ES-I3 (cell line): ENCODE measurements at regions not wholly inside any gene's neighbourhood (a gene's known extent, or its start where the extent isn't known, plus 50 kb on each side); places are given as distances from the start of the nearest gene placed in this dataset.
"Not testable (repeated sequence)": the region's sequence is repeated elsewhere in the genome, so short reads cannot be mapped to it uniquely, and the experiment has no call there.

Source experiments
- H3K36me3 ChIP-seq: 2 replicates; pipeline ENCODE4 v1.6.1; 2013; ENCODE audit warnings: mild to moderate bottlenecking, low read length, control low read depth, moderate library complexity; ENCODE audit not compliant: insufficient read depth
- H3K4me1 ChIP-seq: 2 replicates; pipeline ENCODE4 v1.6.1; 2013; ENCODE audit warnings: mild to moderate bottlenecking, control low read depth, low read length; ENCODE audit not compliant: insufficient read depth
- H3K9ac ChIP-seq: 2 replicates; pipeline ENCODE4 v1.6.1; 2013; ENCODE audit warnings: low read depth, mild to moderate bottlenecking, low read length, moderate library complexity
- H3K9me3 ChIP-seq: 2 replicates; pipeline ENCODE4 v1.6.1; 2013; ENCODE audit warnings: mild to moderate bottlenecking, low read length, moderate library complexity; ENCODE audit not compliant: control insufficient read depth, insufficient read depth

DNA sequence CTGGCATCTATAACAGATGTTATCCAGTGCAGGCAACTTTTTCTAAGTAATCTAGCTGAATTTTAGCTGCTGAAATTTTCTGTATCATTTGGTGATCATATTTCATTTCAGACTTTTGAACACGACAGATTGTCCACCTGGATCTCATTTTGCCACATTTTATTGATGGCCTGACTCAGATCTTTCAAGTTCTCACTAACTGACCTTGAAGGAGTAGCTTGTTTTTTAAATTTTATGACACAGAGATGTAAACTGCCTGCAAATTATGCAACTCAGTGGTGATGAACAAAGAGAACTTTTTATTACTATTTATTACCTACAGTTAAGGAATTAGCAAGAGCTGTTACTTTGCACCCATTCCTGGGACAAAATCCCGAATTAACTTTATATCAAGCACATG, 366.4 kb downstream of the PAX1 start:
- H3K36me3 ChIP-seq, result no peaks in the 10 kb centered on the region
- 0 out of 2 replicates have a peak, but pooled peaks cover 6% of the 10 kb centered on the region for H3K4me1 ChIP-seq
- no peak overlapping the region for H3K9ac ChIP-seq
- no peaks in the 10 kb centered on the region for H3K9me3 ChIP-seq

DNA sequence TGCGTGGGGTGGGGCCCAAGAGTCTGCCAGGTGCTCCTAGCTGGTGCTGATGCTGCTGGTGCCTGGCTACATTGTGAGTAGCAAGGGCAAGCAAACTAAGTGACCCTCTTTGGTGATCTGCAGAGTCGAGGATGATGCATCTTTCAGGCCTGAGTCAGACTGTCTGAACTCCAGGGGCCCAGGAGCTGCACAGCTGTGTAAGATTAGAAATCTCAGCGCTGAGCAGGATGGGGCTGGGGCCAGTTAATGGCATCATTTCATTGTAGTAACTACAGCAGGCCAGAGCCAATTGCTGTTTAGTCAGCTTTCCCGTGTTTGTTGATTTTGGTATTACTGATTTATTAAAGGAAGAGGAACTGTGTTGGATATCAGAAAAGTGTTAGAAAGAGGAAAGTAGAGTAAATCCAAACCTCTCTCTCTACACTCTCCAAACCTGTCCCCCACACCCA, 365.2 kb downstream of the PAX1 start:
- no peak overlapping the region for H3K9ac ChIP-seq
- H3K4me1 ChIP-seq, result 0 out of 2 replicates have a peak, but pooled peaks cover 6% of the 10 kb centered on the region
- H3K36me3 ChIP-seq, result no peaks in the 10 kb centered on the region
- H3K9me3 ChIP-seq, result no peaks in the 10 kb centered on the region

DNA sequence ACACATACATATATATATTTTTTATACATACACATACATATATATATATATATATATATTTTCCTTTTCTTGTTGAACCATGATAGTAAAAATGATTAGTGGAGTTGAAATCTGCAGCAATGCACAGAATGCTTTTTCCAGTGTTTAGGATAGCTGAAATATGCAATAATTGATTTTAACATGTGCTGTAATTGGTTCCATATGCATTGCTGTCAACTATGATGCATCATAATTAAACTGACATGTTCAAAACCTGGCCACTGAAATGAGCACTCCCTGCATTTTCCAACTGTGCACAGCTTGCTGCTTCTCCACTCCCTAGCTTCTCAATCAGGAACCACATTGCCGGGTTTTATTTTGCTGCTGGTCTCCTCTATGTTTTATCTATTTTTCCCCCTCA, 358.3 kb downstream of the PAX1 start:
- Histone ChIP-seq H3K9ac (no peak overlapping the region), H3K36me3 (no peaks in the 10 kb centered on the region), H3K4me1 (no peaks in the 10 kb centered on the region), H3K9me3 (no peaks in the 10 kb centered on the region)

DNA sequence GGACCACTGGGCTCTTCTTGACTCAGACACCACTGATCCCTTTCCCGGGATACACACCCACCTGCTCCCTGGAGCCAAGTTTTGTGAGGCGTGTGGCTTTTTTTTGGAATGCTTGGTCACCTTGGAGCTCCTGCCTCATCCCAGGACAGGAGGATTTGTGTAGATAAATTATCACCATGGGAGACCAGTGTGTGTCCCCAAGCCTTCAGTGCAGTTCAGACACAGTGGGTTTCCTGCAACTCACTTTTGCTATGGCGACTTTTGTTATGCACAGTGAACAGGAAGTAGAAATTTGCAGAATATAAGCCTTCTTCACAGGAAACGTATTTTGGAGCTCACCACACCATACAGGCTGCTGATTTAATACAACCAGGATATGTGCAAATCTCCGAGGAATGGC, 357.4 kb downstream of the PAX1 start:
- H3K36me3 ChIP-seq, result no peaks in the 10 kb centered on the region
- no peak overlapping the region for H3K9ac ChIP-seq
- H3K9me3 ChIP-seq, result no peaks in the 10 kb centered on the region
- H3K4me1 ChIP-seq, result no peaks in the 10 kb centered on the region

DNA sequence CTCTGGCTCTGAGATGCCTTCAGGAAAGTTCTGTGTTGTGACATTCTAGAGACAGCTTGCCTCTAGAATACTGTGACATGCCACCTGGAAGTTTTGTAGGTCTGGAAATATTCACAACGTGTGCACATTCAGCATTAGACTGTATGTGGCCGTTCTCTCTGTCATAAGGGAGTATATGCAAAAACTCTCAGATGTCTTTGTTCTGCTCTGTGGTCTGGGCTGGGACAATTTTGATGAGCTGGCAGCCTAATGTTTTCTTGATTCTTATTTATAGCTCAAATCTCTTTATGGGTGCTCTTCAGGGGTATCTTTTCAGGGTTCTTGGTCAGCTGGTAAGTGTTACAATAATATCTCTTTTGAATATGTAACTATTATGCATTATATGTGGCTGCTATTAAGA, 355.1 kb downstream of the PAX1 start:
- no peaks in the 10 kb centered on the region for H3K36me3 ChIP-seq
- H3K9ac ChIP-seq, result no peak overlapping the region
- H3K9me3 ChIP-seq, result no peaks in the 10 kb centered on the region
- H3K4me1 ChIP-seq, result no peaks in the 10 kb centered on the region

DNA sequence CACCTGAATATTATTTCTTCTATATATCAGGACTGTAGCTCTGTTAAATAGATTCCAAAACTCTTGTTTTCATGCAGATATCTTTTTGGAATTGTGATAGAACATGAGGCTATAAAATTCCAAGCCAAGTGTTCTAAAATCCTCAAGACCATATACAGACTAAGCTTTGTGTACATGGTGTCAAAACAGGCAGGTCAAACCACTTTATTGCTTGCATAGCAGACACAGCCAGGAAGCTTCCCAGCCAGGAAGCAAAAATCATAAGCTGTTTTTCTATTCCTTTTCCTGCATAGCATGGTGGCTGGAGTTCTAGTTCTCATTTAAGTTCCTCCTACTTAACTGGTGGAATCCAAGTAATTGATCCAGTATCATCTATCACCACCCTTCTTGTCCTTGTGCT, 353.3 kb downstream of the PAX1 start:
- Histone ChIP-seq H3K36me3 (no peaks in the 10 kb centered on the region), H3K9me3 (no peaks in the 10 kb centered on the region), H3K4me1 (no peaks in the 10 kb centered on the region), H3K9ac (no peak overlapping the region)

DNA sequence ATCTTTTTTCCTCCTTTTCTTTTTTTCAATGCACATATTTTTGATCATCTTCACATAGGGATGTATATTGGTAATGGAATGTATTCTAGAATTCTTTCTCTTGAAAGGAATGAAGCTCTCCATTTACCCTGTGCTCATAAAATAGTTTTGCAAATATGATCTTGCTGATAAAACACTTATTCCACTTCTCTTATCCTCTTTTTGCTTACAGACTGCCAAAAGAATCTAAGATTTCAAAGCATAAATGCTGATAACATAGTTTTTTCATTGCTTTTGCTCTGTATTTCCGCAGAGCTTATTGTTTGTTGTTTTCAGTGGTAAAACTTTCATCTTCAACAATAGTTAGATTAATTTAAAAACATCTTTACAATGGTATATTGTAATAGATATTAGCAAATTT, 350.5 kb downstream of the PAX1 start:
- no peaks in the 10 kb centered on the region for H3K9me3 ChIP-seq
- H3K36me3 ChIP-seq, result no peaks in the 10 kb centered on the region
- H3K4me1 ChIP-seq, result no peaks in the 10 kb centered on the region

DNA sequence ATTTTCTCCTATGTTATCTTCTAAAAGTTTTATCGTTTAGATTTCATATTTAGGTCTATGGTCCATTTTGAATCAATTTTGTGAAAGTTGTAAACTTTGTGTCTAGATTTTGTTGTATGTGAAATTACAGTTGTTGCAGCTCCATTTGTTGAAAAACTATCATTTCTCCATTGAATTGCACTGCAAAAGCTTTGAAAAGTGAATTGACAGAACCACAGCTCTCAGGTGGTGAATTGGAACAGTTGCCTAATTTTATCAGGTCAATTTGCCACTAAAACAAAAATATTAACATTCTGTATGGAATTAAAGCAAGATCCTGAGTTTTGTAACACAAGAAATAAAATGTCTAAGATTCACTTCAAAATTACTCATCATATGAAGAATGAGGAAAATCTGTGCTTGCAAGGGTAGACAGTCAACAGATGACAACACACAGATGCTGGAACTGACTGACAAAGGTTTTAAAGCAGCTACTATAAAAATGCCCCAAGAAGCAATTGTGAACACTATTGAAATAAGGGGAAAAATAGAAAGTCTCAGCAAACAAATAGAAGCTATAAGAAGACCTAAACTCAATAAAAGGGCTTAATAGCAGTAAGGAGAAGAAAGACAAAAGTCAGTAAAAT, 346.7 kb downstream of the PAX1 start:
- Histone ChIP-seq H3K9me3 (no peaks in the 10 kb centered on the region), H3K36me3 (no peaks in the 10 kb centered on the region), H3K9ac (no peak overlapping the region), H3K4me1 (0 out of 2 replicates have a peak, but pooled peaks cover 5% of the 10 kb centered on the region)

More for the DNA sequence above, 350.5 kb downstream of the PAX1 start:
- no peak overlapping the region for H3K9ac ChIP-seq

DNA sequence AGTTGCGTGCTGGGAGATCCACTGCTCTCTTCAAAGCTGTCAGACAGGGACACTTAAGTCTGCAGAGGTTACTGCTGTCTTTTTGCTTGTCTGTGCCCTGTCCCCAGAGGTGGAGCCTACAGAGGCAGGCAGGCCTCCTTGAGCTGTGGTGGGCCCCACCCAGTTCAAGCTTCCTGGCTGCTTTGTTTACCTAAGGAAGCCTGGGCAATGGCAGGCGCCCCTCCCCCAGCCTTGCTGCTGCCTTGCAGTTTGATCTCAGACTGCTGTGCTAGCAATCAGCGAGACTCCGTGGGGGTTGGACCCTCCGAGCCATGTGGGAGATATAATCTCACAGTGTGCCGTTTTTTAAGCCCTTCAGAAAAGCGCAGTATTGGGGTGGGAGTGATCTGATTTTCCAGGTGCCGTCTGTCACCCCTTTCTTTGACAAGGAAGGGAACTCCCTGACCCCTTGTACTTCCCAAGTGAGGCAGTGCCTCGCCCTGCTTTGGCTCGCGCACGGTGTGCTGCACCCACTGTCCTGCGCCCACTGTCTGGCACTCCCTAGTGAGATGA, 340.6 kb downstream of the PAX1 start:
- not testable (repeated sequence) for H3K9ac ChIP-seq, H3K4me1 ChIP-seq, H3K36me3 ChIP-seq, H3K9me3 ChIP-seq

DNA sequence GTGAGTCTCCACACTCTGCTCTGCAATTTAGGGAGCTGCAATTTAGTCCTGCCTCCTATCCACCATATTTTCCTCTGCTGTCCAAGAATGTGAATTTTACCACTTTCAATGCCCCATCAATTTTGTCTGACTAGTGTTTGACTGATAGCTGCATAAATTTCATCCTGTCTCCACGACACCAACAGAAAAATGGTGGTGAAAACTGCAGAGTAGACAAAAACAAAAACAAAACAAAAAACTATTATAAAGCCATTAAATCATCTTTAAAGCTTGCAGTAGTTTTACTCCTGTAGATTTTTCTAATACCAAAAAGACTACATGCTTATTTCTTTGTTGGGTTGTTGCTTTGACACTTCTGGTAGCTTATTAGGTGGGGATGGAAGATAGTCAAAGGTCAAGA, 322.0 kb downstream of the PAX1 start:
- Histone ChIP-seq H3K9ac (no peak overlapping the region), H3K36me3 (no peaks in the 10 kb centered on the region), H3K9me3 (no peaks in the 10 kb centered on the region), H3K4me1 (no peaks in the 10 kb centered on the region)

DNA sequence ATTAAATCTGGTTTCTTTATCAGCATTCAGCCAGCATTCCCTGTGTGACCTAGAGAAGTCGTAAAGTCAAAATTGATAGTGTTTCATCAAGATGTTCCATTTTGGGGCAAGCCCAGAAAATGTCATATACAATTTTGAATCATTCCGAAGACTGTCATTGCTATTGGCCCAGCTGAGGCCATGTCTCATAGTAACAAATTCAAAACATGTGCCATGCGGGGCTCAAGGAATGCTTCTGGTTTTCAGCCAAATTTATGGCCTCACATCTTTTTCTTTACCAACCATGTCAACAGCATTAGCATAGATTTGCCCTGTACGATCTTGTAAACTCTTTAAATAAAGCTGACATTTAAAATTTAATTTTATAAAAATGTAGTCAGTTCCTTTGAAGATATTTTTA, 314.7 kb downstream of the PAX1 start:
- Histone ChIP-seq H3K9ac (no peak overlapping the region), H3K9me3 (no peaks in the 10 kb centered on the region), H3K36me3 (no peaks in the 10 kb centered on the region)

DNA sequence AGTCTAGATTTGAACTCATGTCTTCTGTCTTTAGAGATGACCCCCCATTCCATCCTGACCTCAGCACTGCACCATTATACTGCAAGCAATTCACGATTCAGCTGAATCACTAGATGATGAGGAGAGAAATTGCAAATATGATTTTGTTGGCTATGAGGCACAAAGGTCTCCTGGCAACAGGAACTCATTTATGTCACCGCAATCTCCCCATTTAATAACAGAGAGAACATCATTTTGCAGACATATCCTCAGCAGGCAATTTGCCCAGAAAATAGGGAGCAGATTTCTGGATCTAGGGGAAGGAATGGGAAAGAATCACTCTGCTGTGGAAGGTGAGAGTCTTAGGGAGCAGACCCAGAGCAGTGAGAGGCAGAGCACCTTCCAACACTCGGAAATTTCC, 303.0 kb downstream of the PAX1 start:
- H3K9me3 ChIP-seq, result 0 out of 2 replicates have a peak, but pooled peaks cover 2% of the 10 kb centered on the region
- H3K9ac ChIP-seq, result no peak overlapping the region
- H3K4me1 ChIP-seq, result no peaks in the 10 kb centered on the region
- no peaks in the 10 kb centered on the region for H3K36me3 ChIP-seq

More for the DNA sequence above, 314.7 kb downstream of the PAX1 start:
- no peaks in the 10 kb centered on the region for H3K4me1 ChIP-seq

DNA sequence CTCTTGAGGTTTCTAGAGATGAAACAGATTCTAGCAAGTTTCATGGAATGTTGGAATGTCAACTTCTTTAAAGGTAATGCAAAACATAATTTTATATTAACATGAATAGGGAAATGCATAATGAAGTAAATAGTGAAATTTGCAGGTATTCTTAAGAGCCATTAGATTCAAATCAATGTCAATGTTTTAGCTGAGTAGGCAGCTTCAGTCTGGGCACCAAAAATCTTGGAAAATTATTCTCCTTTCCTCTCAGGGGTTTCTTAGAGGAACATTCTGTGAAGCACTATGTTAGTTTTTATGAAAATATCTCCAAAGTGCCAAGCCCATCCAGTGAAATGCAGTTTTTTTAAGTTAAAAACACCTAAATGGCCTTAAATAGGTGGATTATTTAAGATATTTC, 300.8 kb downstream of the PAX1 start:
- Histone ChIP-seq H3K36me3 (no peaks in the 10 kb centered on the region), H3K4me1 (no peaks in the 10 kb centered on the region), H3K9ac (no peak overlapping the region), H3K9me3 (0 out of 2 replicates have a peak, but pooled peaks cover 2% of the 10 kb centered on the region)

DNA sequence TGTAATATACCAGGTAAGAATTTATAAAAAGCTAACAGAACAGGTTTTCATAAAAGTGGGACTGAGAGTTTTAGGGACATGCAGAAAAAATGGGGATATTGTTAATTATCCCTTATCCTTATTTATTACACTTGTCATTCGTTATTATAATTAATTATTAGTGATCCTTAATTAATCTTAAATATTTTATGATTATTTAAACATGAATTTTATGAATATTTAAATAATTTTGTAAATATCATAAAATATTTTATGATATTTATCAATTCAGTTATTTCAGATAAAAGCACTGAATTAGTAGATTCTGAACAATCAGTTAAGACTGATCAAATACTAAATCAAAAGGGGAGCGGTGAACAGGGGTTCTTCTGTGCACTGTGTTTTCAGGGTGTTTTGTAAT, 300.1 kb downstream of the PAX1 start:
- H3K4me1 ChIP-seq, result no peaks in the 10 kb centered on the region
- H3K36me3 ChIP-seq, result no peaks in the 10 kb centered on the region
- no peak overlapping the region for H3K9ac ChIP-seq
- 0 out of 2 replicates have a peak, but pooled peaks cover 2% of the 10 kb centered on the region for H3K9me3 ChIP-seq

DNA sequence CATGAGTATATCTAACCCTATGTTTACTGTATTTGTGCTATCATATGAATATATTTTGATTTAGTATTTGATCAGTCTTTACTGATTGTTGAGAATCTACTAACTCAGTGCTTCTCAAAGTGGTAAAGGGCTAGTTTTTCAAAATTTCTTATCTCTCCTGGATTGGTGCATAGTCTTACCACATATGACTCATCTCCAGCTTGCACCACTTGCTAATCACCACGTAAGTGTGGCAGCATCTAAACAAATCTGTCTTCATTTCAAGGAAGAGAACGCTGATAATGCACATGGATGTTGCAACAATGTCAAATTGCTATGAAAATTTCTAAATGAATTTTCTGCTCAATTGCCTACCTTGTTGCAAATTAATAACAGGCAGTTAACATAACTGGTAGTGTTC, 299.5 kb downstream of the PAX1 start:
- 0 out of 2 replicates have a peak, but pooled peaks cover 2% of the 10 kb centered on the region for H3K9me3 ChIP-seq
- H3K9ac ChIP-seq, result no peak overlapping the region
- H3K36me3 ChIP-seq, result no peaks in the 10 kb centered on the region
- H3K4me1 ChIP-seq, result no peaks in the 10 kb centered on the region
